ENCODE measurements at regions not wholly inside any gene's neighbourhood (a gene's known extent, or its start where the extent isn't known, plus 50 kb on each side); places are given as distances from the start of the nearest gene placed in this dataset.

DNA sequence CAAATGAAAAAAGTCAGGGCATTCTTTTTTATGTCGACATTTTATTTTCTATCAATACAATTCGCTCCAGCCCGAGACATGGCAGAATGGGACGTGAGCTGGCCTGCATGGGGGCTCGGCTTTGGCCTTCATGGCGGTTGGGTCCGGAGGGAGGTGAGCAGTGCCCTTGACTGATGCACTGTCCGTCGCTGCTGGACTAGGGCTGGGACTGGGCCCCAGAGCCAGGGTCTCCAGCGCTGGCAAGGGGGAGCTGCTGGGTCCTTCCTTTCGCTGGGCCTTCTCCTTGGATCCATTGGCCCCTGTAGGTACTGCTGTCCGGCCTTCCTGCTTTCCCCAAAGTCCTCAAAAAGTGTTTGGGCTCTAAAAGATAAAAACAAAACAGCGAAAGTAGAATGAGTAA, 124.6 kb downstream of the EDN3 start:
- Histone ChIP-seq H3K4me2 (ENCODE audit: insufficient read depth, low read length) (no peak overlapping the region), H2AFZ (ENCODE audit: low read depth, low read length) (no peak overlapping the region), H3K36me3 (ENCODE audit: control insufficient read depth, insufficient read depth, low read length) (no peaks in the 10 kb centered on the region), H3K27me3 (ENCODE audit: control insufficient read depth in 2 of 2, insufficient read depth in 2 of 2, low read length in 2 of 2) (peaks cover 4 to 36% of the 10 kb centered on the region in 2 experiments; a peak in 4 of 5 replicates), H3K4me3 (no peak overlapping the region), H4K20me1 (replicated peaks; ENCODE audit: control insufficient read depth, insufficient read depth, low read length) (no peaks in the 10 kb centered on the region), H3K9me1 (ENCODE audit: control insufficient read depth, insufficient read depth, low read length) (no peaks in the 10 kb centered on the region), H3K27ac (ENCODE audit: extremely low read depth, low read depth, low read length) (no peak overlapping the region), H3K4me1 (replicated peaks in 1 of 2; ENCODE audit: control insufficient read depth in 2 of 2, insufficient read depth in 2 of 2, low read length in 2 of 2) (no peaks in the 10 kb centered on the region), H3K9ac (ENCODE audit: insufficient read depth in 1 of 2, low read depth in 2 of 2, low read length in 2 of 2) (no peak overlapping the region), H3K9me3 (replicated peaks; ENCODE audit: control insufficient read depth, insufficient read depth, low read depth, low read length) (no peaks in the 10 kb centered on the region), H3K79me2 (ENCODE audit: control insufficient read depth, insufficient read depth, low read length) (no peaks in the 10 kb centered on the region)
- DNase-seq (ENCODE audit: extremely low read depth in 1 of 4, low spot score in 3 of 4) (no peak), FAIRE-seq (no peak), ATAC-seq (no peak)
- intact Hi-C loops (cut with micrococcal nuclease): no loop called here
- under 1% methylated on average over 13 of the region's 13 CpGs for WGBS (ENCODE audit: insufficient coverage, low coverage, missing lambda C conversion rate)
- POLR2A ChIA-PET: interaction anchor here (0.9 kb wide), 1 partner anchor 15 kb away, joined by 3 read pairs; no protein-coding TSS in a partner anchor
- CTCF ChIA-PET (ENCODE audit: low intra/inter-chr PET ratio): no interaction called here
- in situ Hi-C loops (cut with MboI): no loop called here
- no TSS peak for BruUV-seq (replicated peaks)
- no peak for TF ChIP-seq STAT6 (CRISPR knock-in tag; IDR thresholded peaks at IDR 0.05)
- TF ChIP-seq SRF (CRISPR knock-in tag; IDR thresholded peaks at IDR 0.05): no peak
- TF ChIP-seq, protein P1, sequence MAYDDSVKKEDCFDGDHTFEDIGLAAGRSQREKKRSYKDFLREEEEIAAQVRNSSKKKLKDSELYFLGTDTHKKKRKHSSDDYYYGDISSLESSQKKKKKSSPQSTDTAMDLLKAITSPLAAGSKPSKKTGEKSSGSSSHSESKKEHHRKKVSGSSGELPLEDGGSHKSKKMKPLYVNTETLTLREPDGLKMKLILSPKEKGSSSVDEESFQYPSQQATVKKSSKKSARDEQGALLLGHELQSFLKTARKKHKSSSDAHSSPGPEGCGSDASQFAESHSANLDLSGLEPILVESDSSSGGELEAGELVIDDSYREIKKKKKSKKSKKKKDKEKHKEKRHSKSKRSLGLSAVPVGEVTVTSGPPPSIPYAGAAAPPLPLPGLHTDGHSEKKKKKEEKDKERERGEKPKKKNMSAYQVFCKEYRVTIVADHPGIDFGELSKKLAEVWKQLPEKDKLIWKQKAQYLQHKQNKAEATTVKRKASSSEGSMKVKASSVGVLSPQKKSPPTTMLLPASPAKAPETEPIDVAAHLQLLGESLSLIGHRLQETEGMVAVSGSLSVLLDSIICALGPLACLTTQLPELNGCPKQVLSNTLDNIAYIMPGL (CRISPR knock-in tag; IDR thresholded peaks at IDR 0.05): no peak
- TF ChIP-seq MCM7 (IDR thresholded peaks at IDR 0.05): no peak
- TF ChIP-seq, protein P2, sequence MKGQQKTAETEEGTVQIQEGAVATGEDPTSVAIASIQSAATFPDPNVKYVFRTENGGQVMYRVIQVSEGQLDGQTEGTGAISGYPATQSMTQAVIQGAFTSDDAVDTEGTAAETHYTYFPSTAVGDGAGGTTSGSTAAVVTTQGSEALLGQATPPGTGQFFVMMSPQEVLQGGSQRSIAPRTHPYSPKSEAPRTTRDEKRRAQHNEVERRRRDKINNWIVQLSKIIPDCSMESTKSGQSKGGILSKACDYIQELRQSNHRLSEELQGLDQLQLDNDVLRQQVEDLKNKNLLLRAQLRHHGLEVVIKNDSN (CRISPR knock-in tag; IDR thresholded peaks at IDR 0.05): no peak
- TF ChIP-seq, protein P3, sequence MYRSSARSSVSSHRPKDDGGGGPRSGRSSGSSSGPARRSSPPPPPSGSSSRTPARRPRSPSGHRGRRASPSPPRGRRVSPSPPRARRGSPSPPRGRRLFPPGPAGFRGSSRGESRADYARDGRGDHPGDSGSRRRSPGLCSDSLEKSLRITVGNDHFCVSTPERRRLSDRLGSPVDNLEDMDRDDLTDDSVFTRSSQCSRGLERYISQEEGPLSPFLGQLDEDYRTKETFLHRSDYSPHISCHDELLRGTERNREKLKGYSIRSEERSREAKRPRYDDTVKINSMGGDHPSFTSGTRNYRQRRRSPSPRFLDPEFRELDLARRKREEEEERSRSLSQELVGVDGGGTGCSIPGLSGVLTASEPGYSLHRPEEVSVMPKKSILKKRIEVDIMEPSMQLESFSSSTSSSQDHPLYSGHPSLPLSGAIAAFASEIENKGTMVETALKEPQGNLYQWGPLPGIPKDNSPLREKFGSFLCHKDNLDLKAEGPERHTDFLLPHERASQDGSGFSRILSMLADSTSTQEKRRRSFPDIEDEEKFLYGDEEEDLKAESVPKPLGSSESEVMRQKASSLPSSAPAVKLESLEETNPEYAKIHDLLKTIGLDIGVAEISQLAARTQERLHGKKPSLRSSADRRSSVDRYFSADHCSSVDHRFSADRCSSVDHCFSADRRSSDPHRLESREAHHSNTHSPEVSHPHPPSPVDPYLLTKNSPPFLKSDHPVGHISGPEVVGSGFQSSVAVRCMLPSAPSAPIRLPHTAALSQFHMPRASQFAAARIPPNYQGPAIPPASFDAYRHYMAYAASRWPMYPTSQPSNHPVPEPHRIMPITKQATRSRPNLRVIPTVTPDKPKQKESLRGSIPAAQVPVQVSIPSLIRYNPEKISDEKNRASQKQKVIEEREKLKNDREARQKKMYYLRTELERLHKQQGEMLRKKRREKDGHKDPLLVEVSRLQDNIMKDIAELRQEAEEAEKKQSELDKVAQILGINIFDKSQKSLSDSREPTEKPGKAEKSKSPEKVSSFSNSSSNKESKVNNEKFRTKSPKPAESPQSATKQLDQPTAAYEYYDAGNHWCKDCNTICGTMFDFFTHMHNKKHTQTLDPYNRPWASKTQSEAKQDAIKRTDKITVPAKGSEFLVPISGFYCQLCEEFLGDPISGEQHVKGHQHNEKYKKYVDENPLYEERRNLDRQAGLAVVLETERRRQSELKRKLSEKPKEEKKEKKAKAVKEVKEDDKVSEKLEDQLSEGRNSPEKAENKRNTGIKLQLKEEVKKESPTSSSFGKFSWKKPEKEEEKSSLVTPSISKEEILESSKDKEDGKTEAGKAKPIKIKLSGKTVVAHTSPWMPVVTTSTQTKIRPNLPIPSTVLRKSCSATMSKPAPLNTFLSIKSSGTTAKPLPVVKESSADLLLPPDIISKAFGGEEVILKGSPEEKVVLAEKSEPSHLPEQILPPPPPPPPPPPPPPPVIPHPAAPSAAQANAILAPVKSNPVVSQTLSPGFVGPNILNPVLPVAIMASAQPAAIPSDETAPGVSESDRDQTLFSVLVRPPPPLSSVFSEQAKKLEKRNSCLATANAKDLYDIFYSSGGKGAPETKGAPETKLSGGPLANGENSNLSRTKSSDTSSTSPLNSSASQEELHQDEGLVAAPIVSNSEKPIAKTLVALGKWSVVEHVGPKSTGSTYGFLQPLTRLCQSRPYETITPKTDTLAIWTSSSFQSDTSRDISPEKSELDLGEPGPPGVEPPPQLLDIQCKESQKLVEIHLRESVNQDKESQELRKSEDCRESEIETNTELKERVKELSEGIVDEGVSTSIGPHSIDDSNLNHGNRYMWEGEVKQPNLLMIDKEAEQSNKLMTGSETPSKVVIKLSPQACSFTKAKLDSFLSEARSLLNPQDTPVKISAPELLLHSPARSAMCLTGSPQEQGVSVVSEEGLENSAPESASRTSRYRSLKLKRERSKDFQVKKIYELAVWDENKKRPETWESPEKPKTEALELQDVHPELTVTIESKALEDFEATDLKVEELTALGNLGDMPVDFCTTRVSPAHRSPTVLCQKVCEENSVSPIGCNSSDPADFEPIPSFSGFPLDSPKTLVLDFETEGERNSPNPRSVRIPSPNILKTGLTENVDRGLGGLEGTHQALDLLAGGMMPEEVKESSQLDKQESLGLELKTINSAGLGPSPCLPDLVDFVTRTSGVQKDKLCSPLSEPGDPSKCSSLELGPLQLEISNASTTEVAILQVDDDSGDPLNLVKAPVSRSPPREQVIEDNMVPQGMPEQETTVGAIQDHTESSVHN (IDR thresholded peaks at IDR 0.05; ENCODE audit: borderline replicate concordance in 1 of 2, low read depth in 1 of 2): no peak
- no peak for TF ChIP-seq ZBTB12 (CRISPR knock-in tag; IDR thresholded peaks at IDR 0.05)

Data from K562 (cell line).